IMR-90 (cell line): ENCODE measurements at regions not wholly inside any gene's neighbourhood (a gene's known extent, or its start where the extent isn't known, plus 50 kb on each side); places are given as distances from the start of the nearest gene placed in this dataset.

Experiments
- ATAC-seq: fragments of 200-7000 bp; cut with Tn5 transposase; 2 replicates; pipeline ENCODE4 v1.9.1; 2020; ENCODE audit warnings: low read depth, mild to moderate bottlenecking, moderate library complexity
- BruUV-seq: library from RNA; stranded (reverse); fragments of 400-500 nt; replicated peaks from 2 replicates; lab custom pipeline; 2021; lab: Mats Ljungman, UMichigan
- CTCF ChIA-PET: fragments of 300-600 bp; formaldehyde crosslinking; extraction: SDS; loops from one replicate; lab custom pipeline; 2021; ENCODE audit warnings: antibody characterized with exemption; lab: Yijun Ruan, JAX
- POLR2A ChIA-PET: fragments of 300-600 bp; sonication (Branson Sonifier 250); formaldehyde crosslinking; loops from one replicate; lab custom pipeline; 2022; ENCODE audit warnings: antibody characterized with exemption; ENCODE audit not compliant: unreplicated experiment; lab: Charles Lee
- DNase-seq: peaks from one replicate; pipeline ENCODE4 v3.0.0; 2013
- H2AFZ ChIP-seq: replicated peaks from 2 replicates; pipeline ENCODE3; 2013; ENCODE audit warnings: low read length, mild to moderate bottlenecking; ENCODE audit not compliant: poor library complexity
- H2AK5ac ChIP-seq: 2 replicates; pipeline ENCODE4 v1.6.1; 2013; ENCODE audit warnings: low read depth, low read length, inconsistent platforms
- H2AK9ac ChIP-seq: replicated peaks from 2 replicates; pipeline ENCODE3; 2013; ENCODE audit warnings: mild to moderate bottlenecking, low read depth, low read length, moderate library complexity; ENCODE audit not compliant: poor library complexity
- H2BK120ac ChIP-seq: 2 replicates; pipeline ENCODE4 v1.6.1; 2013; ENCODE audit warnings: low read depth, low read length, inconsistent platforms
- H2BK15ac ChIP-seq: 3 replicates; pipeline ENCODE4 v1.6.1; 2013; ENCODE audit warnings: low read depth, low read length, inconsistent platforms
- H2BK20ac ChIP-seq: 2 replicates; pipeline ENCODE4 v1.6.1; 2013; ENCODE audit warnings: low read depth, mild to moderate bottlenecking, inconsistent platforms, low read length, moderate library complexity
- H2BK5ac ChIP-seq: 2 replicates; pipeline ENCODE4 v1.6.1; 2013; ENCODE audit warnings: mild to moderate bottlenecking, low read depth, low read length, inconsistent platforms; ENCODE audit not compliant: poor library complexity, severe bottlenecking
- H3K14ac ChIP-seq: replicated peaks from 2 replicates; pipeline ENCODE4 v1.6.1; 2013; ENCODE audit warnings: low read depth, low read length, inconsistent platforms
- H3K18ac ChIP-seq: 2 replicates; pipeline ENCODE4 v1.6.1; 2013; ENCODE audit warnings: low read depth, low read length, control low read depth
- H3K23ac ChIP-seq: 2 replicates; pipeline ENCODE4 v1.6.1; 2013; ENCODE audit warnings: low read depth, low read length, inconsistent platforms
- H3K27ac ChIP-seq: 2 replicates; pipeline ENCODE4 v1.5.1; 2013; ENCODE audit warnings: mild to moderate bottlenecking, control low read depth, low read length; ENCODE audit not compliant: insufficient read depth
- H3K27me3 ChIP-seq: 2 replicates; pipeline ENCODE4 v1.6.1; 2013; ENCODE audit warnings: low read length; ENCODE audit not compliant: control insufficient read depth, insufficient read depth
- H3K36me3 ChIP-seq: 2 replicates; pipeline ENCODE4 v1.6.1; 2013; ENCODE audit warnings: low read length, mixed read lengths; ENCODE audit not compliant: control insufficient read depth, insufficient read depth
- H3K4ac ChIP-seq: 2 replicates; pipeline ENCODE4 v1.6.1; 2013; ENCODE audit warnings: low read depth, low read length, inconsistent platforms
- H3K4me1 ChIP-seq: 2 replicates; pipeline ENCODE4 v1.6.1; 2013; ENCODE audit warnings: low read length, mixed read lengths; ENCODE audit not compliant: control insufficient read depth, insufficient read depth
- H3K4me2 ChIP-seq: 2 replicates; pipeline ENCODE4 v1.6.1; 2013; ENCODE audit warnings: low read depth, mild to moderate bottlenecking, control low read depth, low read length, moderate library complexity
- H3K4me3 ChIP-seq: 2 replicates; pipeline ENCODE4 v1.5.1; 2013; ENCODE audit warnings: low read depth, mild to moderate bottlenecking, control low read depth, low read length, moderate library complexity; ENCODE audit not compliant: insufficient read depth
- H3K56ac ChIP-seq: 2 replicates; pipeline ENCODE4 v1.6.1; 2013; ENCODE audit warnings: low read length, inconsistent platforms; ENCODE audit not compliant: insufficient read depth; ENCODE audit errors: extremely low read depth
- H3K79me1 ChIP-seq, 2 experiments: 2 replicates each; pipeline ENCODE4 v1.6.1; 2013; ENCODE audit warnings: low read length in 2 of 2, inconsistent platforms in 1 of 2, low read depth in 1 of 2
- H3K9ac ChIP-seq: 2 replicates; pipeline ENCODE4 v1.6.1; 2013; ENCODE audit warnings: low read depth, low read length, control low read depth
- H3K9me1 ChIP-seq: 2 replicates; pipeline ENCODE4 v1.6.1; 2013; ENCODE audit warnings: low read length, inconsistent platforms; ENCODE audit not compliant: insufficient read depth
- H3K9me3 ChIP-seq: 2 replicates; pipeline ENCODE4 v1.6.1; 2013; ENCODE audit warnings: low read length; ENCODE audit not compliant: control insufficient read depth, insufficient read depth
- H4K20me1 ChIP-seq: 2 replicates; pipeline ENCODE4 v1.6.1; 2013; ENCODE audit warnings: low read length, inconsistent platforms; ENCODE audit not compliant: insufficient read depth
- H4K5ac ChIP-seq: 2 replicates; pipeline ENCODE4 v1.6.1; 2013; ENCODE audit warnings: mild to moderate bottlenecking, low read depth, low read length, control low read depth
- H4K8ac ChIP-seq, 2 experiments: 2 replicates each; pipeline ENCODE4 v1.6.1; 2013; ENCODE audit warnings: low read depth in 2 of 2, low read length in 2 of 2, control low read depth in 1 of 2, inconsistent platforms in 1 of 2
- H4K91ac ChIP-seq: 2 replicates; pipeline ENCODE4 v1.6.1; 2013; ENCODE audit warnings: low read depth, low read length, inconsistent platforms; ENCODE audit not compliant: insufficient read depth
- BHLHE40 ChIP-seq: fragments of 150-350 bp; IDR thresholded peaks from 2 replicates; pipeline ENCODE4 v1.6.1; 2016; ENCODE audit warnings: mild to moderate bottlenecking, low read depth, low read length
- CEBPB ChIP-seq: IDR thresholded peaks from 2 replicates; pipeline ENCODE4 v1.6.1; 2012; ENCODE audit warnings: low read depth, low read length, improper control_type of control experiment
- CTCF ChIP-seq: conservative IDR thresholded peaks from 2 replicates; pipeline ENCODE4 v1.5.1; 2012; ENCODE audit warnings: mild to moderate bottlenecking, low read depth, low read length, improper control_type of control experiment
- ELK1 ChIP-seq: fragments of 150-350 bp; IDR thresholded peaks from 2 replicates; pipeline ENCODE4 v1.6.1; 2016; ENCODE audit warnings: low read depth, mild to moderate bottlenecking, low read length, moderate library complexity, borderline replicate concordance
- FOS ChIP-seq: fragments of 150-350 bp; IDR thresholded peaks from 2 replicates; pipeline ENCODE4 v1.6.1; 2016; ENCODE audit warnings: low read depth, low read length
- MAFK ChIP-seq: IDR thresholded peaks from 2 replicates; pipeline ENCODE4 v1.6.1; 2012; ENCODE audit warnings: low read depth, low read length, improper control_type of control experiment
- POLR2A ChIP-seq: IDR thresholded peaks from 2 replicates; pipeline ENCODE4 v1.6.1; 2012; ENCODE audit warnings: mild to moderate bottlenecking, low read depth, low read length
- RAD21 ChIP-seq: IDR thresholded peaks from 2 replicates; pipeline ENCODE4 v1.6.1; 2012; ENCODE audit warnings: low read length, improper control_type of control experiment
- RCOR1 ChIP-seq: IDR thresholded peaks from 2 replicates; pipeline ENCODE4 v1.6.1; 2012; ENCODE audit warnings: mild to moderate bottlenecking, low read length, improper control_type of control experiment; ENCODE audit not compliant: insufficient replicate concordance
- RFX5 ChIP-seq: IDR thresholded peaks from 2 replicates; pipeline ENCODE4 v1.8.0; 2012; ENCODE audit warnings: low read depth, mild to moderate bottlenecking, low read length, moderate library complexity
- SMC3 ChIP-seq: fragments of 150-350 bp; IDR thresholded peaks from 2 replicates; pipeline ENCODE4 v1.6.1; 2016; ENCODE audit warnings: low read depth, mild to moderate bottlenecking, antibody characterized with exemption, low read length, moderate library complexity
- WGBS, 2 experiments: methylation state at CpG; one replicate each; pipeline versions ENCODE4 v1.1.5 to v1.1.7; 2013; ENCODE audit warnings: missing lambda C conversion rate in 2 of 2; ENCODE audit not compliant: insufficient read length in 1 of 2; ENCODE audit errors: extremely low coverage in 2 of 2; 5-methylcytosine and 5-hydroxymethylcytosine counted together
- dilution Hi-C: fragments of 300-500 bp; cut with HindIII; formaldehyde crosslinking; loops from one replicate; pipeline ENCODE4 v1.14.3; 2018; ENCODE audit warnings: low sequenced_read_pairs; ENCODE audit not compliant: unreplicated experiment
- in situ Hi-C: fragments of 300-500 bp; cut with MboI; formaldehyde crosslinking; loops from 3 replicates; pipeline ENCODE4 v1.14.3; 2019; ENCODE audit warnings: low sequenced_read_pairs, inconsistent platforms, mixed read lengths
- intact Hi-C: fragments of 100-400 bp; cut with micrococcal nuclease; formaldehyde crosslinking; loops from 2 replicates; pipeline ENCODE4 v1.10.0; 2022

- no peaks in the 10 kb centered on the region; the same call in 1 of the 2 replicates for H4K20me1 ChIP-seq
- intact Hi-C loops (loop anchor here (1.0 to 10.0 kb wide), 3 partner anchors 290 to 827 kb away; partner anchors contain the start of gene FAN1), in situ Hi-C loops (loop anchor here (5.0 to 25.0 kb wide), 4 partner anchors 125 to 828 kb away; partner anchors contain the start of gene KLF13), dilution Hi-C loops (no loop called here)
- H4K91ac ChIP-seq: no peak overlapping the region
- no peak overlapping the region for H2BK20ac ChIP-seq
- no peak overlapping the region for H3K4ac ChIP-seq
- no peak overlapping the region for H3K18ac ChIP-seq
- no peak overlapping the region for H3K4me3 ChIP-seq
- no TSS peak for BruUV-seq
- ChIA-PET POLR2A (no interaction called here), CTCF (interaction anchor here (0.6 to 3.2 kb wide), 14 partner anchors 15 to 578 kb away, joined by 3 to 12 read pairs (median 3); no protein-coding TSS in a partner anchor)
- no peak overlapping the region for H3K14ac ChIP-seq
- no CpG with 5 or more reads among the region's 12 CpGs for WGBS, 2 experiments
- no peak overlapping the region for H4K8ac ChIP-seq
- no peak overlapping the region for H3K9ac ChIP-seq
- DNase-seq (peak; percentile 62), ATAC-seq (peak; percentile 75)
- no peak overlapping the region for H3K23ac ChIP-seq
- H3K79me1 ChIP-seq: no peaks in the 10 kb centered on the region
- H3K4me2 ChIP-seq: no peak overlapping the region
- H2BK120ac ChIP-seq: no peak overlapping the region
- no peaks in the 10 kb centered on the region for H3K36me3 ChIP-seq
- peaks cover 2% of the 10 kb centered on the region; the same call in 1 of the 2 replicates for H3K9me3 ChIP-seq
- TF ChIP-seq RFX5: no peak
- TF ChIP-seq ELK1: no peak
- TF ChIP-seq POLR2A: no peak
- TF ChIP-seq CTCF: peak; percentile 89
- no peak for TF ChIP-seq MAFK
- peak; percentile 89 for TF ChIP-seq SMC3
- TF ChIP-seq FOS: no peak
- TF ChIP-seq RAD21: peak; percentile 85
- no peak for TF ChIP-seq CEBPB
- TF ChIP-seq RCOR1: no peak
- no peak for TF ChIP-seq BHLHE40
- no peak overlapping the region for H4K5ac ChIP-seq
- H2BK15ac ChIP-seq: no peak overlapping the region
- no peak overlapping the region; the same call in 1 of the 2 replicates for H2AK5ac ChIP-seq
- peaks cover 3% of the 10 kb centered on the region; the same call in 1 of the 2 replicates for H3K9me1 ChIP-seq
- H2AFZ ChIP-seq: peak overlapping the region; percentile 70
- H3K56ac ChIP-seq: no peak overlapping the region
- H3K4me1 ChIP-seq: peaks cover 2% of the 10 kb centered on the region
- H2AK9ac ChIP-seq: no peak overlapping the region
- no peak overlapping the region for H2BK5ac ChIP-seq
- H3K27ac ChIP-seq: no peak overlapping the region
- H3K27me3 ChIP-seq: no peaks in the 10 kb centered on the region; the same call in 1 of the 2 replicates
These were observed 163.4 kb downstream of the KLF13 start for GRCh38 chr15:31489801-31490646.
